ENCODE measurements at regions not wholly inside any gene's neighbourhood (a gene's known extent, or its start where the extent isn't known, plus 50 kb on each side); places are given as distances from the start of the nearest gene placed in this dataset.

- no peak for TF ChIP-seq EZH2 (IDR thresholded peaks at IDR 0.05; ENCODE audit: insufficient read depth, poor library complexity, severe bottlenecking)
- TF ChIP-seq EZH2phosphoT487 (IDR thresholded peaks at IDR 0.05; ENCODE audit: insufficient read depth, low read depth) = no peak
Measured at GRCh38 chr5:60446917-60447316, 253.0 kb downstream of the DEPDC1B start.

All from GM23248 (cell line).